Endodermal cell (in vitro differentiated cells): ENCODE measurements at regions not wholly inside any gene's neighbourhood (a gene's known extent, or its start where the extent isn't known, plus 50 kb on each side); places are given as distances from the start of the nearest gene placed in this dataset.

Source experiments
- DNase-seq: peaks from one replicate; pipeline ENCODE4 v3.0.0-alpha.2; 2017
- H3K27ac ChIP-seq: 2 replicates; pipeline ENCODE4 v1.5.1; 2013; ENCODE audit warnings: mild to moderate bottlenecking, low read depth, low read length, moderate library complexity
- H3K27me3 ChIP-seq: 2 replicates; pipeline ENCODE4 v1.6.1; 2013; ENCODE audit warnings: mild to moderate bottlenecking, low read length, moderate library complexity; ENCODE audit not compliant: insufficient read depth, control insufficient read depth, poor library complexity, severe bottlenecking
- H3K36me3 ChIP-seq: 2 replicates; pipeline ENCODE4 v1.7.0; 2013; ENCODE audit warnings: mild to moderate bottlenecking, low read length, moderate library complexity; ENCODE audit not compliant: control insufficient read depth, insufficient read depth
- H3K4me1 ChIP-seq: one replicate; pipeline ENCODE4 v1.7.0; 2013; ENCODE audit warnings: low read length; ENCODE audit not compliant: control insufficient read depth, insufficient read depth
- H3K4me3 ChIP-seq: 2 replicates; pipeline ENCODE4 v1.5.1; 2013; ENCODE audit warnings: mild to moderate bottlenecking, low read length, moderate library complexity
- H3K9ac ChIP-seq: 2 replicates; pipeline ENCODE4 v1.6.1; 2013; ENCODE audit warnings: mild to moderate bottlenecking, low read length, moderate library complexity; ENCODE audit not compliant: poor library complexity, severe bottlenecking; ENCODE audit errors: extremely low read depth
- H3K9me3 ChIP-seq: 2 replicates; pipeline ENCODE4 v1.6.1; 2013; ENCODE audit warnings: mild to moderate bottlenecking, low read length, moderate library complexity; ENCODE audit not compliant: control insufficient read depth
- H3K27ac Mint-ChIP-seq: 2 replicates; pipeline ENCODE4 v1.8.0; 2020; ENCODE audit warnings: mixed read lengths
- H3K27me3 Mint-ChIP-seq: 2 replicates; pipeline ENCODE4 v1.8.0; 2021; ENCODE audit warnings: mild to moderate bottlenecking, mixed read lengths; ENCODE audit not compliant: insufficient read depth
- H3K36me3 Mint-ChIP-seq: 2 replicates; pipeline ENCODE4 v1.8.0; 2020; ENCODE audit warnings: low read depth, mixed read lengths
- H3K4me1 Mint-ChIP-seq: 2 replicates; pipeline ENCODE4 v1.8.0; 2020; ENCODE audit warnings: mixed read lengths
- H3K4me3 Mint-ChIP-seq: 2 replicates; pipeline ENCODE4 v1.8.0; 2020; ENCODE audit warnings: mild to moderate bottlenecking, moderate library complexity, mixed read lengths
- H3K9me3 Mint-ChIP-seq: 2 replicates; pipeline ENCODE4 v1.8.0; 2020; ENCODE audit warnings: mild to moderate bottlenecking, mixed read lengths
- CTCF ChIP-seq: fragments of 200-600 bp; sonication (generic); conservative IDR thresholded peaks from 2 replicates; pipeline ENCODE4 v1.5.0; 2021; ENCODE audit warnings: antibody characterized with exemption, mild to moderate bottlenecking
- WGBS, 2 experiments: methylation state at CpG; one replicate each; pipeline versions ENCODE4 v1.1.5 to v1.1.7; 2013; ENCODE audit warnings: missing lambda C conversion rate in 2 of 2, mixed read lengths in 1 of 2; ENCODE audit not compliant: insufficient coverage in 1 of 2, insufficient read length in 1 of 2; 5-methylcytosine and 5-hydroxymethylcytosine counted together

- Histone ChIP-seq H3K9me3 (no peaks in the 10 kb centered on the region), H3K4me1 (peaks cover 4% of the 10 kb centered on the region), H3K27me3 (no peaks in the 10 kb centered on the region), H3K9ac (no peak overlapping the region), H3K4me3 (no peak overlapping the region), H3K36me3 (no peaks in the 10 kb centered on the region), H3K27ac (no peak overlapping the region)
- no peak overlapping the region for H3K4me3 Mint-ChIP-seq
- no peak for TF ChIP-seq CTCF
- no peaks in the 10 kb centered on the region for H3K9me3 Mint-ChIP-seq
- H3K4me1 Mint-ChIP-seq, result peaks cover 11% of the 10 kb centered on the region
- H3K27ac Mint-ChIP-seq, result no peak overlapping the region
- 94 to 100% methylated on average over 3 to 4 of the region's 4 CpGs for WGBS, 2 experiments
- H3K27me3 Mint-ChIP-seq, result no peaks in the 10 kb centered on the region
- no peaks in the 10 kb centered on the region for H3K36me3 Mint-ChIP-seq
- no peak for DNase-seq
Observed at GRCh38 chr9:79507801-79508200, 64.0 kb upstream of the TLE4 start.

- no peak overlapping the region for H3K9ac ChIP-seq
- H3K27ac ChIP-seq, result no peak overlapping the region
- H3K27me3 ChIP-seq, result no peaks in the 10 kb centered on the region
- Mint-ChIP-seq H3K9me3 (no peaks in the 10 kb centered on the region), H3K36me3 (no peaks in the 10 kb centered on the region), H3K27me3 (no peaks in the 10 kb centered on the region), H3K27ac (no peak overlapping the region), H3K4me3 (no peak overlapping the region), H3K4me1 (peaks cover 11% of the 10 kb centered on the region)
- no peaks in the 10 kb centered on the region for H3K36me3 ChIP-seq
- no peak overlapping the region for H3K4me3 ChIP-seq
- peaks cover 4% of the 10 kb centered on the region for H3K4me1 ChIP-seq
- DNase-seq, result no peak
- H3K9me3 ChIP-seq, result no peaks in the 10 kb centered on the region
- TF ChIP-seq CTCF, result no peak
- WGBS, 2 experiments, result 90 to 94% methylated on average over 2 to 4 of the region's 4 CpGs
Observed at GRCh38 chr9:79512251-79512650, 59.5 kb upstream of the TLE4 start.
